ENCODE measurements at regions not wholly inside any gene's neighbourhood (a gene's known extent, or its start where the extent isn't known, plus 50 kb on each side); places are given as distances from the start of the nearest gene placed in this dataset.

DNA sequence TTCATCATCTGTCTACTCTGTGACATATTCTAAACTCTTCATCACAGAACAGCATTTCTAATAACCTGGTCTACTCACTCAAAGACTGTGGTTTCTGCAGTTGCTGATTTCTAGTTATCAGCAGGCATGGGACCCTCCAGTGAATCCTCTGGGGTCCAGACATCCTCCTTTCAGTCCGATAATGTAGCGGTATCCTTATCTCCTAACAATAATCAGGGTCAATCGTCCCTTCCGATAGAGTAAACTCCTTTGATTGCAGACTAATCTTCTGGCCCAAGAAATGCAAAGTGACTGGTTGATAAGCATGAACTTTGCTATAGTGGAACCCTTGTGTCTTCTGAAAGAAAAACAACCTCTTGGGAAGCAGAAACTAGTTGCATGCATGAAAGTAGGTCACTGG lies 1209.8 kb upstream of the CELF2 start:
- H3K4me2 ChIP-seq = no peak overlapping the region
- H3K9me3 ChIP-seq (ENCODE audit: low read depth) = no peaks in the 10 kb centered on the region
- H4K20me1 ChIP-seq (ENCODE audit: insufficient read depth, poor library complexity, severe bottlenecking) = no peaks in the 10 kb centered on the region
- no peak overlapping the region for H2AFZ ChIP-seq
- H3K27ac ChIP-seq = no peak overlapping the region
- no peaks in the 10 kb centered on the region for H3K36me3 ChIP-seq (replicated peaks; ENCODE audit: insufficient read depth, low read depth)
- no peak for DNase-seq (ENCODE audit: low spot score)
- TF ChIP-seq, protein P1, sequence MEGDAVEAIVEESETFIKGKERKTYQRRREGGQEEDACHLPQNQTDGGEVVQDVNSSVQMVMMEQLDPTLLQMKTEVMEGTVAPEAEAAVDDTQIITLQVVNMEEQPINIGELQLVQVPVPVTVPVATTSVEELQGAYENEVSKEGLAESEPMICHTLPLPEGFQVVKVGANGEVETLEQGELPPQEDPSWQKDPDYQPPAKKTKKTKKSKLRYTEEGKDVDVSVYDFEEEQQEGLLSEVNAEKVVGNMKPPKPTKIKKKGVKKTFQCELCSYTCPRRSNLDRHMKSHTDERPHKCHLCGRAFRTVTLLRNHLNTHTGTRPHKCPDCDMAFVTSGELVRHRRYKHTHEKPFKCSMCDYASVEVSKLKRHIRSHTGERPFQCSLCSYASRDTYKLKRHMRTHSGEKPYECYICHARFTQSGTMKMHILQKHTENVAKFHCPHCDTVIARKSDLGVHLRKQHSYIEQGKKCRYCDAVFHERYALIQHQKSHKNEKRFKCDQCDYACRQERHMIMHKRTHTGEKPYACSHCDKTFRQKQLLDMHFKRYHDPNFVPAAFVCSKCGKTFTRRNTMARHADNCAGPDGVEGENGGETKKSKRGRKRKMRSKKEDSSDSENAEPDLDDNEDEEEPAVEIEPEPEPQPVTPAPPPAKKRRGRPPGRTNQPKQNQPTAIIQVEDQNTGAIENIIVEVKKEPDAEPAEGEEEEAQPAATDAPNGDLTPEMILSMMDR (IDR thresholded peaks at IDR 0.05; ENCODE audit: poor library complexity) = no peak
- TF ChIP-seq EZH2 (IDR thresholded peaks at IDR 0.05; ENCODE audit: borderline replicate concordance) (no peak), EZH2phosphoT487 (IDR thresholded peaks at IDR 0.05; ENCODE audit: low read depth, severe bottlenecking, unreplicated experiment) (no peak)
- H3K4me1 ChIP-seq (ENCODE audit: insufficient read depth) = no peaks in the 10 kb centered on the region
- no peaks in the 10 kb centered on the region for H3K9me2 ChIP-seq (replicated peaks; ENCODE audit: insufficient read depth)
- no peaks in the 10 kb centered on the region for H3K27me3 ChIP-seq
- H3K79me2 ChIP-seq = no peaks in the 10 kb centered on the region
- no peak overlapping the region for H3K4me3 ChIP-seq
- 44% methylated on average over 4 of the region's 4 CpGs for WGBS (ENCODE audit: low lambda C conversion rate, missing lambda C conversion rate)

DNA sequence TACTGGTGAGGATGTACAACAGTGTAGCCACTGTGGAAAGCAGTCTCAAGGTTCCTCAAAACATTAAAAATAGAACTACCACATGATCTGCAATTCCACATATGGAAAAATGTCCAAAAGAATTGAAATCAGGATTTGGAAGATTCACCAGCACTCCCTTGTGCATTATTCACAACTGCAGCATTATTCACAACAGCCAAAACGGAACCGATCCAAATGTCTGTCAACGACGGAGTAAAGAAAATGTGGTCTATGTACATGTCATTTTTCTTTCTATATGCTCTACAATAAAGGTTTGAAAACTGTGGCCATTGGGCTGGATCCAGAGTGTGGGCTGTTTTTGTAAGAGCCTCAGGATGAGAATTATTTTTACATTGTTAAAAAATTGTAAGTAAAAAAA lies 1206.1 kb upstream of the CELF2 start:
- Histone ChIP-seq H3K36me3 (replicated peaks; ENCODE audit: insufficient read depth, low read depth) (no peaks in the 10 kb centered on the region), H3K4me3 (no peak overlapping the region), H3K4me1 (ENCODE audit: insufficient read depth) (no peaks in the 10 kb centered on the region), H3K9me2 (replicated peaks; ENCODE audit: insufficient read depth) (no peaks in the 10 kb centered on the region), H3K27me3 (no peaks in the 10 kb centered on the region), H3K9me3 (ENCODE audit: low read depth) (no peaks in the 10 kb centered on the region), H3K79me2 (no peaks in the 10 kb centered on the region), H3K4me2 (no peak overlapping the region), H3K27ac (no peak overlapping the region), H2AFZ (no peak overlapping the region), H4K20me1 (ENCODE audit: insufficient read depth, poor library complexity, severe bottlenecking) (no peaks in the 10 kb centered on the region)
- DNase-seq (ENCODE audit: low spot score) = no peak
- TF ChIP-seq, protein P1 (IDR thresholded peaks at IDR 0.05; ENCODE audit: poor library complexity) = no peak
- TF ChIP-seq EZH2 (IDR thresholded peaks at IDR 0.05; ENCODE audit: borderline replicate concordance) (no peak), EZH2phosphoT487 (IDR thresholded peaks at IDR 0.05; ENCODE audit: low read depth, severe bottlenecking, unreplicated experiment) (no peak)
- WGBS (ENCODE audit: low lambda C conversion rate, missing lambda C conversion rate) = 96% methylated on average over 4 of the region's 4 CpGs

DNA sequence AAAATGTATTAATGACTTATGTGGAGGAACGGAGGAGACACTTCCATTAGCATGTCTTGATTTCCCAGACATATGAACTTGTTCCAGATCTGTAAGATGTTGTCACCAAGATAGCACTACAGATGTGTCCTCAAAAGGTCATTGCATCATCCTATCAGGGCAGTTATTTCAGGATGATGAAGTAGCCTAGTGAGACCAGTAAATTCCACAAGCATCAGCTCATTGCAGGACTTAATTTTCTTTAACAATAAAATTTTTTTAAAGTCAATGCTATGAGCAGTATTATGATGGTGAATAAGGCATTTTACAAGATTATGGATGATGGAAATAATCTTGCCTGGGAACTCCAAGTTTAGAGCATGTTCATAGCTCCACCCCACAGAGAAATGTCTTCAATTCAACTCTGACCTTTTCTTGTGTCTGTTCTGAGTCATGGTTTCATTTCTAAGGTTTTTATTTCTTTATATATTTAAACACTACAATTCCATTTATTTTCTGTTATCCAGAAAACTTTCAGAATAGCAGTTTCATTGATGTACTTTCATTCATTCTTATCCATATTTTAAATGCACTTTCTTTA lies 1203.3 kb upstream of the CELF2 start:
- Histone ChIP-seq H4K20me1 (ENCODE audit: insufficient read depth, poor library complexity, severe bottlenecking) (no peaks in the 10 kb centered on the region), H3K36me3 (replicated peaks; ENCODE audit: insufficient read depth, low read depth) (no peaks in the 10 kb centered on the region), H3K9me2 (replicated peaks; ENCODE audit: insufficient read depth) (no peaks in the 10 kb centered on the region), H3K4me3 (no peak overlapping the region), H3K27ac (no peak overlapping the region), H3K79me2 (no peaks in the 10 kb centered on the region), H3K9me3 (ENCODE audit: low read depth) (peaks cover 3% of the 10 kb centered on the region), H3K4me2 (no peak overlapping the region), H3K4me1 (ENCODE audit: insufficient read depth) (no peaks in the 10 kb centered on the region), H2AFZ (no peak overlapping the region), H3K27me3 (no peaks in the 10 kb centered on the region)
- DNase-seq (ENCODE audit: low spot score) = no peak
- 89% methylated on average over 1 of the region's 1 CpG for WGBS (ENCODE audit: low lambda C conversion rate, missing lambda C conversion rate)
- TF ChIP-seq EZH2 (IDR thresholded peaks at IDR 0.05; ENCODE audit: borderline replicate concordance) (no peak), EZH2phosphoT487 (IDR thresholded peaks at IDR 0.05; ENCODE audit: low read depth, severe bottlenecking, unreplicated experiment) (no peak)
- TF ChIP-seq, protein P1 (IDR thresholded peaks at IDR 0.05; ENCODE audit: poor library complexity) = no peak
